Peyer's patch (tissue), 4 donors: ENCODE measurements at regions not wholly inside any gene's neighbourhood (a gene's known extent, or its start where the extent isn't known, plus 50 kb on each side); places are given as distances from the start of the nearest gene placed in this dataset.
"Not testable (repeated sequence)": the region's sequence is repeated elsewhere in the genome, so short reads cannot be mapped to it uniquely, and the experiment has no call there.

Source experiments
- DNase-seq, 3 donors: peaks; one replicate each; pipeline ENCODE4 v3.0.0-alpha.2; 2017 to 2019
- H3K27ac ChIP-seq, 4 donors: fragments of 200-600 bp; sonication (generic); one replicate each; pipeline ENCODE4 v1.5.1; 2016 to 2019
- H3K27me3 ChIP-seq, 2 donors: fragments of 200-600 bp; sonication (generic); one replicate each; pipeline ENCODE4 v1.5.1; 2019
- H3K36me3 ChIP-seq, 3 donors: fragments of 200-600 bp; sonication (generic); one replicate each; pipeline ENCODE4 v1.5.1; 2016 to 2019
- H3K4me1 ChIP-seq, 4 donors: fragments of 200-600 bp; sonication (generic); one replicate each; pipeline ENCODE4 v1.5.1; 2016 to 2019
- H3K4me3 ChIP-seq, 4 donors: fragments of 200-600 bp; sonication (generic); 1 replicate in 3 of 4; 2 replicates in 1 of 4; pipeline ENCODE4 v1.5.1; 2016 to 2019; ENCODE audit warnings: mild to moderate bottlenecking in 1 of 4
- H3K9me3 ChIP-seq, 4 donors: fragments of 200-600 bp; sonication (generic); one replicate each; pipeline ENCODE4 v1.5.1; 2016 to 2019; ENCODE audit warnings: mild to moderate bottlenecking in 1 of 4
- POLR2A ChIP-seq, 2 donors: fragments of 450-650 bp; IDR thresholded peaks; one replicate each; pipeline ENCODE4 v1.5.1; 2017; ENCODE audit warnings: antibody characterized with exemption in 2 of 2, mild to moderate bottlenecking in 2 of 2, moderate library complexity in 2 of 2
- TF ChIP-seq, protein P1 (sequence below), 6 experiments: fragments of 450-650 bp in 4 of 6; fragments of 200-600 bp in 2 of 6; sonication (generic) in 1 of 6; IDR thresholded peaks; one replicate each; pipeline ENCODE4 v1.5.1; 2017 to 2019; ENCODE audit warnings: antibody characterized with exemption in 6 of 6, mild to moderate bottlenecking in 3 of 6, moderate library complexity in 1 of 6

GRCh38 chr5:50550267-50550666 is 109.2 kb upstream of the EMB start:
- Histone ChIP-seq H3K9me3 (no peaks in the 10 kb centered on the region), H3K36me3 (no peaks in the 10 kb centered on the region), H3K27ac (no peak overlapping the region), H3K4me3 (no peak overlapping the region), H3K27me3 (no peaks in the 10 kb centered on the region), H3K4me1 (no peaks in the 10 kb centered on the region)
- TF ChIP-seq, protein P1, sequence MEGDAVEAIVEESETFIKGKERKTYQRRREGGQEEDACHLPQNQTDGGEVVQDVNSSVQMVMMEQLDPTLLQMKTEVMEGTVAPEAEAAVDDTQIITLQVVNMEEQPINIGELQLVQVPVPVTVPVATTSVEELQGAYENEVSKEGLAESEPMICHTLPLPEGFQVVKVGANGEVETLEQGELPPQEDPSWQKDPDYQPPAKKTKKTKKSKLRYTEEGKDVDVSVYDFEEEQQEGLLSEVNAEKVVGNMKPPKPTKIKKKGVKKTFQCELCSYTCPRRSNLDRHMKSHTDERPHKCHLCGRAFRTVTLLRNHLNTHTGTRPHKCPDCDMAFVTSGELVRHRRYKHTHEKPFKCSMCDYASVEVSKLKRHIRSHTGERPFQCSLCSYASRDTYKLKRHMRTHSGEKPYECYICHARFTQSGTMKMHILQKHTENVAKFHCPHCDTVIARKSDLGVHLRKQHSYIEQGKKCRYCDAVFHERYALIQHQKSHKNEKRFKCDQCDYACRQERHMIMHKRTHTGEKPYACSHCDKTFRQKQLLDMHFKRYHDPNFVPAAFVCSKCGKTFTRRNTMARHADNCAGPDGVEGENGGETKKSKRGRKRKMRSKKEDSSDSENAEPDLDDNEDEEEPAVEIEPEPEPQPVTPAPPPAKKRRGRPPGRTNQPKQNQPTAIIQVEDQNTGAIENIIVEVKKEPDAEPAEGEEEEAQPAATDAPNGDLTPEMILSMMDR (IDR thresholded peaks at IDR 0.05) = no peak
- no peak for TF ChIP-seq POLR2A (IDR thresholded peaks at IDR 0.05)
- DNase-seq = no peak

DNA sequence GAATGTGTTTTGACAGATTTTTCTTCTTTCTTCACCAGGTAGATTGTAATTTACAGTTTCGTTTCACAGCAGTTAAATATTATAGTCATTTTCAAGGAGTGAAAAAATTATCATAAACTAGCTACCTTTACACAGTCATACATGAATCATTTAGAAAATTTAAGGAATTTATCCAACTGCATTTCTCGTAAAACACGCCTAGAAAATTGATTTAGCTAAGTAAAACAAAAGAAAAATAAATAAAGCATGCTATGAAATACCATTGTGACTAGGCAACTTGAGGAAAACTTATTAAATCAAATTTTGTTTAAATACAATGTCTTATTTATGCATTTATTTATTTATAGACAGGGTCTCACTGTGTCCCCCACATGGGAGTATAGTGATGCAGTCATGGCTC is 109.9 kb upstream of the EMB start:
- TF ChIP-seq, protein P1 (IDR thresholded peaks at IDR 0.05) = no peak
- no peak for TF ChIP-seq POLR2A (IDR thresholded peaks at IDR 0.05)
- Histone ChIP-seq H3K27ac (no peak overlapping the region), H3K9me3 (no peaks in the 10 kb centered on the region), H3K27me3 (no peaks in the 10 kb centered on the region), H3K36me3 (no peaks in the 10 kb centered on the region), H3K4me1 (no peaks in the 10 kb centered on the region), H3K4me3 (no peak overlapping the region)
- DNase-seq = no peak

DNA sequence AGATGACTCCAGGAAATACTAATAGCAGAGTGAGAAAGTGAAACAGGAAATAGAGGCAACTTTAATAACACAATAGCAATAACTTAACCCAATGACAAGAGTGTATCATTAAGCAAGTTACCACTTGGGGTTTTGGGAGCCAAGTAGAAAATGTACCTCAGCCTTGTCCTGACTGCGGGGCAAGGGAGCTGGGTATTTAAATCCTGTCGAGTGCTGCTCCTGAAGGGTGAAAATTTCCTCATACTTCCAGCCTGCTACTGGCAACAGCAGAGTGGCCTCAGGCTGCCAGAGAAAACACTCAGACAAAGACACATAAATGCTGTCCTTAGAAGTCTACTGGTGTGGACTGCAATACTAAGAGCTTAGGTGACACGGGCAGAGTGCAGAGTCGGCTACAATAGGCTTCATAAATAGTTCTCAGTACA is 112.5 kb upstream of the EMB start:
- H3K9me3 ChIP-seq = no peaks in the 10 kb centered on the region
- no peaks in the 10 kb centered on the region for H3K27me3 ChIP-seq
- TF ChIP-seq, protein P1 (IDR thresholded peaks at IDR 0.05) = no peak
- no peak for TF ChIP-seq POLR2A (IDR thresholded peaks at IDR 0.05)
- H3K36me3 ChIP-seq = no peaks in the 10 kb centered on the region
- DNase-seq = peak in 1 of 3 donors; percentile 20
- peak overlapping the region in 1 of 4 donors; percentile 31 for H3K4me3 ChIP-seq
- H3K27ac ChIP-seq = no peak overlapping the region
- H3K4me1 ChIP-seq = no peaks in the 10 kb centered on the region

- not testable (repeated sequence) for H3K9me3 ChIP-seq, H3K27me3 ChIP-seq, H3K4me3 ChIP-seq, DNase-seq, H3K4me1 ChIP-seq, H3K27ac ChIP-seq, H3K36me3 ChIP-seq
Measured at GRCh38 chr5:50558640-50559039, 107.8 kb upstream of the PARP8 start.

DNA sequence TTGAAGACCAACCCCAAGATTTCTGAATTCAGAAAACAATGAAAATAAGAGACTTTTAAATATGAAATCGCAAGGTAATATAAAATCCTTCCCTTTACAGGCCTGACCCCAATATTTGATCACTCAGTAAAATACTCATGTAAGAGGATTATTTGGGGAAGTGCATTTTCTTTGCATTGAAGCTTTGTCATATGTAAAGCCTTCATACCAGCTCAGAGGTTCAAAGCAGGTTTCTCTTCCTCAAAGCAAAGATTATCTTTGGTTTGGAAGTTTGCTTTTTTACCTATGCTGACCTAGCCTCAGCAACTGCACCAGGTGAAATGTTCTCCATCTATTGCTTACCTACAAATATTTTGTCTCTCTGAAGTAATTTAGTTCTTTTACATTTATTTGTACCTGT is 106.5 kb upstream of the PARP8 start:
- TF ChIP-seq, protein P1 (IDR thresholded peaks at IDR 0.05) = no peak
- TF ChIP-seq POLR2A (IDR thresholded peaks at IDR 0.05) = no peak
- Histone ChIP-seq H3K27me3 (no peaks in the 10 kb centered on the region), H3K9me3 (no peaks in the 10 kb centered on the region), H3K4me3 (no peak overlapping the region), H3K36me3 (no peaks in the 10 kb centered on the region), H3K27ac (no peak overlapping the region), H3K4me1 (no peaks in the 10 kb centered on the region)
- DNase-seq = no peak

DNA sequence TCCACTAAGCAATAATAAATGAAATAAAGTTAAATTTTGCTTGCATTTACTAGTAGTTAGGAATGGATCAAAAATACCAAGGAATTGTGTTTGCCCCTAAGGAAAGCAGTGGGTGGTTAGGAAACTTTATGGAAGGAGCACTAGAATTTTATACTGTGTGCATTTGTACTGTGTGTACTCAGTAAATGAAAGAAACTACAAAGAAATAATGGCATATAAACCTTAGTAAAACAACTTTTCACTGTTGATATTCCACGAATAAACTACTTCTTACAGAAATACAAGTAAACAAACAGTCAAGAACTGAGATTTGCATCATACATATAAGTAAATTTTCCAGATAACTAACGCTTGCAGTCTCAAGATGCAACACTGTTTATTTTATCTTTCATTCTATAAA is 103.7 kb upstream of the PARP8 start:
- no peaks in the 10 kb centered on the region for H3K4me1 ChIP-seq
- TF ChIP-seq POLR2A (IDR thresholded peaks at IDR 0.05) = no peak
- TF ChIP-seq, protein P1 (IDR thresholded peaks at IDR 0.05) = no peak
- DNase-seq = no peak
- H3K9me3 ChIP-seq = no peaks in the 10 kb centered on the region
- no peak overlapping the region for H3K4me3 ChIP-seq
- H3K27me3 ChIP-seq = no peaks in the 10 kb centered on the region
- no peak overlapping the region for H3K27ac ChIP-seq
- no peaks in the 10 kb centered on the region for H3K36me3 ChIP-seq
